ENCODE measurements at regions not wholly inside any gene's neighbourhood (a gene's known extent, or its start where the extent isn't known, plus 50 kb on each side); places are given as distances from the start of the nearest gene placed in this dataset.

DNA sequence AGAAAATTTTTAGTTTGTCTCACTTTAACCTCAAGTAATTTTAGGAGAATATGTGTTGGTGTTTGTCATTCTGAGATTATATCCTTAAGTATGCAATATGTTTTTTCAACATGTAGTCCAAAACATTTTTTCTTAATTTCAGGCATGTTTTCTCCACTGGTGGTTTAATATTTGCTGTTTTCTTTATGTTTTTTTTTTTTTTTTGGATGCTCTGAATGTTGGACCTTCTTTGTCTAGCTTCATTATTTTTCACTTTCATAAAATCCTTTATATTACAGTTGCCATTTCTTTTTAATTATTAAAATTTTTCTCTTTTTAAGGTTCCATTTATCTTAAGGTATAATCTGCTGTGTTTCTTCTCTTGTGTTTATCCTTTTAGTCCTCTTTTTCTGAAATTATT is 342.2 kb upstream of the DUSP10 start:
- H3K4me3 ChIP-seq (ENCODE audit: low read depth in 1 of 2, low read length in 1 of 2), result no peak overlapping the region
- TF ChIP-seq CTCF (IDR thresholded peaks at IDR 0.05), result no peak

DNA sequence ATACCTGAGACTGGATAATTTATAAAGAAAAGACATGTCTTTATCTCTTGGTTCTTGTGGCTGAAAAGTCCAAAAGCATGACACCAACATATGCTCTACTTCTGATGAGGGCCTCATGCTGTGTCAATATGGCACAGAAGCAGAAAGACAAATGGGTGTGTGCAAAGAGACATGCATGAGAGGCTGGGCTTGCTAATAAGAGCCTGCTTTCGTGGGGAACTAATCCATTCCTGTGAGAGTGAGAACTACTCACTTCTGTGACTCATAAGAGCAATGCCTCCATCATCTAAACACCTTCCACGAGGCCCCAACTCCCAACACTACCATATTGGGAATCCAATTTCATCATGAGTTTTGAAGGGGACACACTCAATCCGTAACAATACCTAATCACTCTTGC is 340.0 kb upstream of the DUSP10 start:
- Histone ChIP-seq H3K27me3 (no peaks in the 10 kb centered on the region), H3K27ac (no peak overlapping the region), H3K4me3 (ENCODE audit: low read depth in 1 of 2, low read length in 1 of 2) (no peak overlapping the region), H3K9me3 (no peaks in the 10 kb centered on the region), H3K36me3 (no peaks in the 10 kb centered on the region), H3K4me1 (ENCODE audit: control insufficient read depth in 1 of 2, insufficient read depth in 1 of 2, low read depth in 1 of 2, low read length in 1 of 2) (no peaks in the 10 kb centered on the region)
- no peak for TF ChIP-seq CTCF (IDR thresholded peaks at IDR 0.05)

More for the DNA sequence above, 342.2 kb upstream of the DUSP10 start:
- no peaks in the 10 kb centered on the region for H3K27me3 ChIP-seq
- no peaks in the 10 kb centered on the region for H3K36me3 ChIP-seq
- no peaks in the 10 kb centered on the region for H3K9me3 ChIP-seq
- H3K4me1 ChIP-seq (ENCODE audit: control insufficient read depth in 1 of 2, insufficient read depth in 1 of 2, low read depth in 1 of 2, low read length in 1 of 2), result no peaks in the 10 kb centered on the region
- no peak overlapping the region for H3K27ac ChIP-seq

- TF ChIP-seq CTCF (IDR thresholded peaks at IDR 0.05), result no peak
- no peak overlapping the region for H3K27ac ChIP-seq
- no peak overlapping the region for H3K4me3 ChIP-seq (ENCODE audit: low read depth in 1 of 2, low read length in 1 of 2)
- no peaks in the 10 kb centered on the region for H3K36me3 ChIP-seq
- no peaks in the 10 kb centered on the region for H3K9me3 ChIP-seq
- no peaks in the 10 kb centered on the region for H3K27me3 ChIP-seq
- no peaks in the 10 kb centered on the region for H3K4me1 ChIP-seq (ENCODE audit: control insufficient read depth in 1 of 2, insufficient read depth in 1 of 2, low read depth in 1 of 2, low read length in 1 of 2)
Measured at GRCh38 chr1:222079566-222079965, 337.7 kb upstream of the DUSP10 start.

GRCh38 chr1:222077206-222077605 is 335.3 kb upstream of the DUSP10 start:
- no peak for TF ChIP-seq CTCF (IDR thresholded peaks at IDR 0.05)
- Histone ChIP-seq H3K27ac (no peak overlapping the region), H3K4me1 (ENCODE audit: control insufficient read depth in 1 of 2, insufficient read depth in 1 of 2, low read depth in 1 of 2, low read length in 1 of 2) (no peaks in the 10 kb centered on the region), H3K9me3 (no peaks in the 10 kb centered on the region), H3K4me3 (ENCODE audit: low read depth in 1 of 2, low read length in 1 of 2) (no peak overlapping the region), H3K36me3 (no peaks in the 10 kb centered on the region), H3K27me3 (no peaks in the 10 kb centered on the region)

DNA sequence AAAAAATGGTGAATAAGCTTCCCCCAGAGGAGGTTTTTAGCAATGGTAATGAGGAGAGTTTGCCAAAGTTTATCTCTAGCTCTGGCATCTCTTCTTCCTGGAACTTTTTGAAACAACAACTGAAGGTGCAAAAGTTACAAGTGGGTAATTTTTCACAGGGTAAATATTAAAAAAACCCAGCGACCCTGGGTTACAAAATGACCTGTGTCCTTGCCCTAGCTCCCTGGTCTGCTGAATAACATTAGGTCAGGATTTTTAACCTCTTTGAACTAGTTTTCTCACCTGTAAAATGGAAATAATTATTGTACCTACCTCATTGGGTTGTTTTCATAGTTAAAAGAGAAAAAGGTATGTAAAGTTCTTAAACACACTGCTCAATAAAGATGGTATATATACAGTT is 332.4 kb upstream of the DUSP10 start:
- Histone ChIP-seq H3K36me3 (no peaks in the 10 kb centered on the region), H3K4me1 (ENCODE audit: control insufficient read depth in 1 of 2, insufficient read depth in 1 of 2, low read depth in 1 of 2, low read length in 1 of 2) (no peaks in the 10 kb centered on the region), H3K4me3 (ENCODE audit: low read depth in 1 of 2, low read length in 1 of 2) (no peak overlapping the region), H3K27ac (no peak overlapping the region), H3K27me3 (no peaks in the 10 kb centered on the region), H3K9me3 (no peaks in the 10 kb centered on the region)
- no peak for TF ChIP-seq CTCF (IDR thresholded peaks at IDR 0.05)

Data from neutrophil (primary cell).